Activated T-cell treated with anti-CD3 and anti-CD28 coated beads, Interleukin-2, amount 50 U/mL, for 24 hours (primary cell): ENCODE measurements at regions not wholly inside any gene's neighbourhood (a gene's known extent, or its start where the extent isn't known, plus 50 kb on each side); places are given as distances from the start of the nearest gene placed in this dataset.
"Not testable (repeated sequence)": the region's sequence is repeated elsewhere in the genome, so short reads cannot be mapped to it uniquely, and the experiment has no call there.

ENCODE experiments used
- DNase-seq: peaks from one replicate; pipeline ENCODE4 v3.0.0-alpha.2; 2020
- H3K27ac Mint-ChIP-seq: 2 replicates; pipeline ENCODE4 v1.8.0; 2020; ENCODE audit warnings: mild to moderate bottlenecking, mixed read lengths
- H3K27me3 Mint-ChIP-seq: 2 replicates; pipeline ENCODE4 v1.8.0; 2020; ENCODE audit warnings: mixed read lengths
- H3K36me3 Mint-ChIP-seq: 2 replicates; pipeline ENCODE4 v1.8.0; 2020; ENCODE audit warnings: low read depth, mixed read lengths
- H3K4me1 Mint-ChIP-seq: 2 replicates; pipeline ENCODE4 v1.8.0; 2020; ENCODE audit warnings: low read depth, mixed read lengths
- H3K4me3 Mint-ChIP-seq: 2 replicates; pipeline ENCODE4 v1.8.0; 2020; ENCODE audit warnings: mild to moderate bottlenecking, moderate library complexity, mixed read lengths
- H3K9me3 Mint-ChIP-seq: 2 replicates; pipeline ENCODE4 v1.8.0; 2020; ENCODE audit warnings: mixed read lengths

- H3K27ac Mint-ChIP-seq, H3K36me3 Mint-ChIP-seq, H3K9me3 Mint-ChIP-seq, H3K4me3 Mint-ChIP-seq, H3K27me3 Mint-ChIP-seq, DNase-seq, H3K4me1 Mint-ChIP-seq: not testable (repeated sequence)
Observed at GRCh38 chr21:6506167-6506894, 4015.1 kb upstream of the TPTE start.

GRCh38 chr21:6507632-6508031 is 4013.8 kb upstream of the TPTE start:
- not testable (repeated sequence) for H3K27ac Mint-ChIP-seq, H3K4me3 Mint-ChIP-seq, H3K36me3 Mint-ChIP-seq, DNase-seq, H3K9me3 Mint-ChIP-seq, H3K27me3 Mint-ChIP-seq, H3K4me1 Mint-ChIP-seq

GRCh38 chr21:6521777-6522176 is 3999.6 kb upstream of the TPTE start:
- not testable (repeated sequence) for H3K36me3 Mint-ChIP-seq, H3K4me3 Mint-ChIP-seq, DNase-seq, H3K27ac Mint-ChIP-seq, H3K27me3 Mint-ChIP-seq, H3K9me3 Mint-ChIP-seq, H3K4me1 Mint-ChIP-seq

GRCh38 chr21:6526213-6526612 is 3995.2 kb upstream of the TPTE start:
- H3K36me3 Mint-ChIP-seq, DNase-seq: not testable (repeated sequence)

DNA sequence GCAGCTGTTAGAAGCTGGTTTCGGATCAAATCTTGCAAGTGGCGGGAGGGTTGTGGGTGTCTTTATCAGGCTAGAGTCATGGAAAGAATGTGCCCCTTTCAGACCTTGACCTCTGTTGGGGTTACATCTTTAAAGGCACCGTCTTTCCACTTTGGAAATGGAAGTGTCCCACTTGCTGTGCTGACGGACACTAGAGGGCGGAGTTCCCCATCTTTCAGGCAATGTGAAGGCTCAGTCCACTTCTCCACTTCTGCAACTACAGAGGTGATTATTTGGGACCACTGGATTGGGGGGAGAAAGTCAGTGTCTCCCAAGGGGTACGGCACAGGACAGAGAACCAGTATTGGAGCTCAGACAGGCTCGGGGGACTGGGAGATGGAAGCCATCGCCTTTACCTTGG is 3990.7 kb upstream of the TPTE start:
- H3K27me3 Mint-ChIP-seq, H3K27ac Mint-ChIP-seq, H3K36me3 Mint-ChIP-seq, H3K9me3 Mint-ChIP-seq, DNase-seq, H3K4me3 Mint-ChIP-seq, H3K4me1 Mint-ChIP-seq: not testable (repeated sequence)

More at GRCh38 chr21:6526213-6526612, 3995.2 kb upstream of the TPTE start:
- not testable (repeated sequence) for H3K4me3 Mint-ChIP-seq, H3K27me3 Mint-ChIP-seq, H3K4me1 Mint-ChIP-seq, H3K9me3 Mint-ChIP-seq, H3K27ac Mint-ChIP-seq

DNA sequence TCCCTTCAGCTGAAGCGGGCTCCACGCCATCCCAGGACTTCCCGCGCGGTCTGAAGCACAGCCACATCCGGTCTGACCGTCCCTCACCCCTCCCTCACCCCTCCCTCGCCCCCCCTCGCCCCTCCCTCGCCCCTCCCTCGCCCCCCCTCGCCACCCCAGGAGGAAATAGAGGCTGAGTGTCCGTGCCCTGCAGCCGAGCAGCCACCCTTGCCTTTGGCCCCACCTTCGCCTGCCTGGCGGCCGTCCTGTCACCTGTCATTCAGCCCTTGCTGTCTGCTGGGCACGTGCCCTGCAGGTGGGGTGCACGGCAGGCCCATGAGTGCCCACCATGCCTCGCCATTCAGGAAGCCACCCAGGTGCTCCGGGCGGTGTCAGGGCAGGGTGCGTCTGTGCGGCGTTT is 3988.1 kb upstream of the TPTE start:
- not testable (repeated sequence) for DNase-seq, H3K27ac Mint-ChIP-seq, H3K9me3 Mint-ChIP-seq, H3K27me3 Mint-ChIP-seq, H3K36me3 Mint-ChIP-seq, H3K4me3 Mint-ChIP-seq, H3K4me1 Mint-ChIP-seq

DNA sequence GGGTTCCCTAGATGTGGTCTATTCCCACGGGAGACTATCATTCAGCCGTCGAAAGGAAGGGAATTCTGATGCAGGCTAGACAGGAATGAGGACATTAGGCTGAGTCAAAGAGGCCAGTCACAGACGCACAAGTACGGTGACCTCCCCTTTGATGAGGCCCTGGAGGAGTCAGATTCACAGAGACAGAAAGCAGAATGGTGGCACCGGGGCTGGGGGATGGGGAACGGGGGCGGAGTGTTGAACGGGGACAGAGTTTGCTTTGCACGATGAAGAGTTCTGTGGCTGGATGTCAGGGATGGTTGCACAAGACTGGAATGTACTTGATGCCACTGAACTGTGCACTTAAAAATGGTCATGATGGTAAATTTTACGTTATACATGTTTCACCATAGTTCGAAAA is 3983.1 kb upstream of the TPTE start:
- not testable (repeated sequence) for H3K9me3 Mint-ChIP-seq, DNase-seq, H3K36me3 Mint-ChIP-seq, H3K4me1 Mint-ChIP-seq, H3K27ac Mint-ChIP-seq, H3K4me3 Mint-ChIP-seq, H3K27me3 Mint-ChIP-seq

DNA sequence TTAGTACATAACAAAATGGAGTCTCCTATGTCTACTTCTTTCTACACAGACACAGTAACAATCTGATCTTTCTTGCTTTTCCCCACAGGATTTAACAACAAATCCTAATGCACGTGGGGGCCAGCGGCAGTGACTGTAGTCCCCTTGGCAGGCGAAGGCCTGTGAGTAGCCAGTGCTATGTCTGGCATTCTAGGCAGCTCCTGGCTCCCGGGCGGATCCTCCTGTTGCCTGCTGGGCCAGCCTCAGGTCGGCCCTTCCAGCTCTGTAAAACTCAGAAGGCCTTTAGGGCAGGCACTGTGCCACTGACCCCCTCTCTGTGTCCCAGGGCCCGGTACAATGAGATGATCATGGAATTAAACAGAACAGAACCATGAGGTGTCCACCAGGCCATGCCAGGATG is 3981.7 kb upstream of the TPTE start:
- H3K27ac Mint-ChIP-seq, H3K36me3 Mint-ChIP-seq, DNase-seq, H3K27me3 Mint-ChIP-seq, H3K4me3 Mint-ChIP-seq, H3K9me3 Mint-ChIP-seq, H3K4me1 Mint-ChIP-seq: not testable (repeated sequence)

DNA sequence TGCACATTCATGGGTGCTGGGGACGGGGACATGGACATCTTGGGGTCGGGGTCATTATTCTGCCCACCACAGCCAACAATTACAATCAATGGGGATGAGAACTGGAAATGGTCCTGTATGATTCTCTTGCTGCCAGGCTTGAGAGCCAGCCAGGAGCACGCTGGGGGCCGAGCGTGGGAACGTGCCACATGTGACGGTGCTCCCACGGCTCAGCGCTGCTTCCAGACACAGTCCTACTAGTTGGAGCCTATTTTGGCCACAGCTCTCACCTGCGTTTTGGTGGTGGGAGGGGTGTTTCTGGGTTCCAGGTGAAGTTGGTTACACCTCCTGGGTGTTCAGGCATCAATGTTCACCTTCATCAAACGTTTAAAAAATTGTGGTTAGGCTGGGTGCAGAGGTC is 3980.3 kb upstream of the TPTE start:
- not testable (repeated sequence) for H3K9me3 Mint-ChIP-seq, H3K4me1 Mint-ChIP-seq, H3K4me3 Mint-ChIP-seq, H3K27ac Mint-ChIP-seq, H3K36me3 Mint-ChIP-seq, DNase-seq, H3K27me3 Mint-ChIP-seq

GRCh38 chr21:6545288-6545687 is 3976.1 kb upstream of the TPTE start:
- not testable (repeated sequence) for H3K27me3 Mint-ChIP-seq, H3K4me1 Mint-ChIP-seq, H3K9me3 Mint-ChIP-seq, H3K27ac Mint-ChIP-seq, DNase-seq, H3K36me3 Mint-ChIP-seq, H3K4me3 Mint-ChIP-seq

GRCh38 chr21:6551045-6551444 is 3970.3 kb upstream of the TPTE start:
- H3K27ac Mint-ChIP-seq, H3K27me3 Mint-ChIP-seq, H3K4me3 Mint-ChIP-seq, DNase-seq, H3K9me3 Mint-ChIP-seq, H3K36me3 Mint-ChIP-seq, H3K4me1 Mint-ChIP-seq: not testable (repeated sequence)

DNA sequence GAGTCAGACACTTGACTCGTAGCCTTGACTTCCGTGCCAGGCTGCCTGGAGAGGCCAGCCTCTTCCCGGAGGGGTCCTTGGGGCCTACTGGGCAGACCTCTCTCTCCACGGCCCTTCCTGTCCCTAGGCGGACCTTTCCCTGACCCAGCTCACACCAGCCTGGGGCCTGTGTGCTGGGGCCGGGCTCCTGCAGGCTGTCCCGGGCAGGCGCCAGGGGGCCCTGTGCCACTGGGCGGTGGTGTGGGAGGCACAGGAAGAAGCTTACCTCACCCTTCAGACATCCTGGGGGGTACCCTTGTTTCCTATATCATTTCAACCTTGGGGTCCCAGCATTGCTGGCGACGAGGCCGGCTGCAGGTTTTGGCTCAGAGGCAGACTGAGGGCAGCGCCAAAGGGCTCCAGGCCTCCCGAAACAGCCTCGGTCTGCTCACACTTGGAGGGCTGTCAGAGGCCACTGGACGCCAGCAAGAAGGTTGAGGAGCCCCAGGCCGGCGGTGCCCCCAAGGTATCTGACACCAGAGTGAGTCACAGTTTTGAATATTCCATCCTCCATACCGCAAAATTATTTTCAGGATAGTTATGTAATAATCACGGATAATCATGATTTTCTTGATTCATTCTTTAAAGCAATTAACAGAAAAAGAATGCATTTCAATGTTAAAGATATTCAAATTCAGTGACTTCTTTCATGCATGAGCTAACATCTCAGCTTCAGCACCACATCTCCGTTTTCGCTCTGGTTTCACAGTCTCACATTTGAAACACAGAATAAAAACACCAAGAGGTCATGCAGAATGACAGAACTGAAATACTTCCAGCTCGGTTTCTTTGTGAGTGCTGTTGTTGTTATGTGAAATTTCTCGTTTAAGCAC is 3967.6 kb upstream of the TPTE start:
- H3K27ac Mint-ChIP-seq, H3K4me1 Mint-ChIP-seq, H3K4me3 Mint-ChIP-seq, DNase-seq, H3K27me3 Mint-ChIP-seq, H3K36me3 Mint-ChIP-seq, H3K9me3 Mint-ChIP-seq: not testable (repeated sequence)

- H3K9me3 Mint-ChIP-seq, DNase-seq, H3K4me3 Mint-ChIP-seq, H3K27ac Mint-ChIP-seq, H3K4me1 Mint-ChIP-seq, H3K36me3 Mint-ChIP-seq, H3K27me3 Mint-ChIP-seq: not testable (repeated sequence)
Observed at GRCh38 chr21:6554377-6554864, 3967.0 kb upstream of the TPTE start.

DNA sequence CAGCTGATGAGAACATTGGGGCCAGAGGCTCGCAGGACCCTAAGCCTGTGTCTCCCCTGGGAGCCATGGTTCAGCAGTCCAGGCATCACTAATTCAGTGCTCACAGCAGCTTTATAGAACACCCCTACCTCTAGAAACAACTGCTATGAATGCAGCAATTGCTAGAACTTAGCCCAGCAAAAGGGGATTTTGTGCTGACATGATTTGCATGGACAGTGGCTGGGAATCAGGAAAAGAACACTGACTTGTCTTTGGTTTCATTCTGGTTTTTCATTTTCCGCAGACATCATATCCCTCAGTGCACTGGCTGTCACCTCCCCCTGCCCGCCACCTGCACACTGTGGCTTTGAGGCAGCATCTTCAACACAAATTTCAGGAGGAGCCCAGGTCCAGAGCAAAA is 3964.9 kb upstream of the TPTE start:
- not testable (repeated sequence) for H3K36me3 Mint-ChIP-seq, H3K9me3 Mint-ChIP-seq, H3K4me1 Mint-ChIP-seq, H3K27me3 Mint-ChIP-seq, H3K27ac Mint-ChIP-seq, H3K4me3 Mint-ChIP-seq, DNase-seq

GRCh38 chr21:6557415-6557814 is 3964.0 kb upstream of the TPTE start:
- H3K4me3 Mint-ChIP-seq, H3K27me3 Mint-ChIP-seq, H3K27ac Mint-ChIP-seq, H3K4me1 Mint-ChIP-seq, H3K9me3 Mint-ChIP-seq, DNase-seq, H3K36me3 Mint-ChIP-seq: not testable (repeated sequence)
